IMR-90 (cell line): ENCODE measurements at regions not wholly inside any gene's neighbourhood (a gene's known extent, or its start where the extent isn't known, plus 50 kb on each side); places are given as distances from the start of the nearest gene placed in this dataset.

Source experiments
- BHLHE40 ChIP-seq: fragments of 150-350 bp; IDR thresholded peaks from 2 replicates; pipeline ENCODE4 v1.6.1; 2016; ENCODE audit warnings: mild to moderate bottlenecking, low read depth, low read length
- CEBPB ChIP-seq: IDR thresholded peaks from 2 replicates; pipeline ENCODE4 v1.6.1; 2012; ENCODE audit warnings: low read depth, low read length, improper control_type of control experiment
- CHD1 ChIP-seq: IDR thresholded peaks from 2 replicates; pipeline ENCODE4 v1.6.1; 2012; ENCODE audit warnings: low read depth, low read length, improper control_type of control experiment
- FOS ChIP-seq: fragments of 150-350 bp; IDR thresholded peaks from 2 replicates; pipeline ENCODE4 v1.6.1; 2016; ENCODE audit warnings: low read depth, low read length
- MXI1 ChIP-seq: IDR thresholded peaks from 2 replicates; pipeline ENCODE4 v1.6.1; 2012; ENCODE audit warnings: low read depth, mild to moderate bottlenecking, low read length, moderate library complexity, borderline replicate concordance
- NFE2L2 ChIP-seq: fragments of 150-350 bp; IDR thresholded peaks from 2 replicates; pipeline ENCODE4 v1.6.1; 2016; ENCODE audit warnings: low read depth, mild to moderate bottlenecking, low read length
- POLR2A ChIP-seq: IDR thresholded peaks from 2 replicates; pipeline ENCODE4 v1.6.1; 2012; ENCODE audit warnings: mild to moderate bottlenecking, low read depth, low read length
- RAD21 ChIP-seq: IDR thresholded peaks from 2 replicates; pipeline ENCODE4 v1.6.1; 2012; ENCODE audit warnings: low read length, improper control_type of control experiment
- RCOR1 ChIP-seq: IDR thresholded peaks from 2 replicates; pipeline ENCODE4 v1.6.1; 2012; ENCODE audit warnings: mild to moderate bottlenecking, low read length, improper control_type of control experiment; ENCODE audit not compliant: insufficient replicate concordance
- RFX5 ChIP-seq: IDR thresholded peaks from 2 replicates; pipeline ENCODE4 v1.8.0; 2012; ENCODE audit warnings: low read depth, mild to moderate bottlenecking, low read length, moderate library complexity
- SMC3 ChIP-seq: fragments of 150-350 bp; IDR thresholded peaks from 2 replicates; pipeline ENCODE4 v1.6.1; 2016; ENCODE audit warnings: low read depth, mild to moderate bottlenecking, antibody characterized with exemption, low read length, moderate library complexity
- TF ChIP-seq, protein P1 (sequence below): conservative IDR thresholded peaks from 2 replicates; pipeline ENCODE4 v1.5.1; 2012; ENCODE audit warnings: mild to moderate bottlenecking, low read depth, low read length, improper control_type of control experiment
- TF ChIP-seq, protein P2 (sequence below): fragments of 150-350 bp; IDR thresholded peaks from 2 replicates; pipeline ENCODE4 v1.6.1; 2016; ENCODE audit warnings: low read depth, mild to moderate bottlenecking, low read length, moderate library complexity, borderline replicate concordance
- TF ChIP-seq, protein P3 (sequence below): fragments of 150-350 bp; IDR thresholded peaks from 2 replicates; pipeline ENCODE4 v1.6.1; 2017; ENCODE audit warnings: mild to moderate bottlenecking, antibody characterized with exemption, low read length, low read depth

DNA sequence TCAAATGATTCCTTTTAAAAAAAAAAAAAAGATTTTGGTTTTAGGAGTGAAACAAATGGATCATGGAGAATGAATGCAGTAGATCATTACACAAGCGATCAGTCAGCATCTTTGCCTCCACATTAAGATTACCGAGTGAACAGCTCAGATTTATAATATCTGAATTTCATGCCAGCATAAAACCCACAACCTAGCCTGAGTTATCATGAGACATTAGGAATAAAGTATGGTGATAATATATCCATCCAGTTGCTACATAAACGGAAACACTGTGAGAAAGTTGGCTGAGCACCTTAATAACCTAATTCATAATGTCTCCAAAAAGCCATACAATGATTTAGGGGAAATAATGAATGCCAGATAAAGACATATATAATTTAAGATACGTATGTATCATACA is 553.1 kb upstream of the TUSC1 start:
- TF ChIP-seq CEBPB (no peak), POLR2A (no peak), RAD21 (no peak), SMC3 (no peak), NFE2L2 (no peak), MXI1 (no peak), RFX5 (no peak), RCOR1 (no peak), CHD1 (no peak), FOS (no peak), BHLHE40 (no peak)
- TF ChIP-seq, protein P1, sequence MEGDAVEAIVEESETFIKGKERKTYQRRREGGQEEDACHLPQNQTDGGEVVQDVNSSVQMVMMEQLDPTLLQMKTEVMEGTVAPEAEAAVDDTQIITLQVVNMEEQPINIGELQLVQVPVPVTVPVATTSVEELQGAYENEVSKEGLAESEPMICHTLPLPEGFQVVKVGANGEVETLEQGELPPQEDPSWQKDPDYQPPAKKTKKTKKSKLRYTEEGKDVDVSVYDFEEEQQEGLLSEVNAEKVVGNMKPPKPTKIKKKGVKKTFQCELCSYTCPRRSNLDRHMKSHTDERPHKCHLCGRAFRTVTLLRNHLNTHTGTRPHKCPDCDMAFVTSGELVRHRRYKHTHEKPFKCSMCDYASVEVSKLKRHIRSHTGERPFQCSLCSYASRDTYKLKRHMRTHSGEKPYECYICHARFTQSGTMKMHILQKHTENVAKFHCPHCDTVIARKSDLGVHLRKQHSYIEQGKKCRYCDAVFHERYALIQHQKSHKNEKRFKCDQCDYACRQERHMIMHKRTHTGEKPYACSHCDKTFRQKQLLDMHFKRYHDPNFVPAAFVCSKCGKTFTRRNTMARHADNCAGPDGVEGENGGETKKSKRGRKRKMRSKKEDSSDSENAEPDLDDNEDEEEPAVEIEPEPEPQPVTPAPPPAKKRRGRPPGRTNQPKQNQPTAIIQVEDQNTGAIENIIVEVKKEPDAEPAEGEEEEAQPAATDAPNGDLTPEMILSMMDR, result no peak
- TF ChIP-seq, protein P2, sequence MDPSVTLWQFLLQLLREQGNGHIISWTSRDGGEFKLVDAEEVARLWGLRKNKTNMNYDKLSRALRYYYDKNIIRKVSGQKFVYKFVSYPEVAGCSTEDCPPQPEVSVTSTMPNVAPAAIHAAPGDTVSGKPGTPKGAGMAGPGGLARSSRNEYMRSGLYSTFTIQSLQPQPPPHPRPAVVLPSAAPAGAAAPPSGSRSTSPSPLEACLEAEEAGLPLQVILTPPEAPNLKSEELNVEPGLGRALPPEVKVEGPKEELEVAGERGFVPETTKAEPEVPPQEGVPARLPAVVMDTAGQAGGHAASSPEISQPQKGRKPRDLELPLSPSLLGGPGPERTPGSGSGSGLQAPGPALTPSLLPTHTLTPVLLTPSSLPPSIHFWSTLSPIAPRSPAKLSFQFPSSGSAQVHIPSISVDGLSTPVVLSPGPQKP, result no peak
- TF ChIP-seq, protein P3, sequence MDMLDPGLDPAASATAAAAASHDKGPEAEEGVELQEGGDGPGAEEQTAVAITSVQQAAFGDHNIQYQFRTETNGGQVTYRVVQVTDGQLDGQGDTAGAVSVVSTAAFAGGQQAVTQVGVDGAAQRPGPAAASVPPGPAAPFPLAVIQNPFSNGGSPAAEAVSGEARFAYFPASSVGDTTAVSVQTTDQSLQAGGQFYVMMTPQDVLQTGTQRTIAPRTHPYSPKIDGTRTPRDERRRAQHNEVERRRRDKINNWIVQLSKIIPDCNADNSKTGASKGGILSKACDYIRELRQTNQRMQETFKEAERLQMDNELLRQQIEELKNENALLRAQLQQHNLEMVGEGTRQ, result no peak
